Endodermal cell (in vitro differentiated cells): ENCODE measurements at regions not wholly inside any gene's neighbourhood (a gene's known extent, or its start where the extent isn't known, plus 50 kb on each side); places are given as distances from the start of the nearest gene placed in this dataset.

Source experiments
- DNase-seq: peaks from one replicate; pipeline ENCODE4 v3.0.0-alpha.2; 2017
- H3K27ac ChIP-seq: 2 replicates; pipeline ENCODE4 v1.5.1; 2013; ENCODE audit warnings: mild to moderate bottlenecking, low read depth, low read length, moderate library complexity
- H3K27me3 ChIP-seq: 2 replicates; pipeline ENCODE4 v1.6.1; 2013; ENCODE audit warnings: mild to moderate bottlenecking, low read length, moderate library complexity; ENCODE audit not compliant: insufficient read depth, control insufficient read depth, poor library complexity, severe bottlenecking
- H3K36me3 ChIP-seq: 2 replicates; pipeline ENCODE4 v1.7.0; 2013; ENCODE audit warnings: mild to moderate bottlenecking, low read length, moderate library complexity; ENCODE audit not compliant: control insufficient read depth, insufficient read depth
- H3K4me1 ChIP-seq: one replicate; pipeline ENCODE4 v1.7.0; 2013; ENCODE audit warnings: low read length; ENCODE audit not compliant: control insufficient read depth, insufficient read depth
- H3K4me3 ChIP-seq: 2 replicates; pipeline ENCODE4 v1.5.1; 2013; ENCODE audit warnings: mild to moderate bottlenecking, low read length, moderate library complexity
- H3K9ac ChIP-seq: 2 replicates; pipeline ENCODE4 v1.6.1; 2013; ENCODE audit warnings: mild to moderate bottlenecking, low read length, moderate library complexity; ENCODE audit not compliant: poor library complexity, severe bottlenecking; ENCODE audit errors: extremely low read depth
- H3K9me3 ChIP-seq: 2 replicates; pipeline ENCODE4 v1.6.1; 2013; ENCODE audit warnings: mild to moderate bottlenecking, low read length, moderate library complexity; ENCODE audit not compliant: control insufficient read depth
- H3K27ac Mint-ChIP-seq: 2 replicates; pipeline ENCODE4 v1.8.0; 2020; ENCODE audit warnings: mixed read lengths
- H3K27me3 Mint-ChIP-seq: 2 replicates; pipeline ENCODE4 v1.8.0; 2021; ENCODE audit warnings: mild to moderate bottlenecking, mixed read lengths; ENCODE audit not compliant: insufficient read depth
- H3K36me3 Mint-ChIP-seq: 2 replicates; pipeline ENCODE4 v1.8.0; 2020; ENCODE audit warnings: low read depth, mixed read lengths
- H3K4me1 Mint-ChIP-seq: 2 replicates; pipeline ENCODE4 v1.8.0; 2020; ENCODE audit warnings: mixed read lengths
- H3K4me3 Mint-ChIP-seq: 2 replicates; pipeline ENCODE4 v1.8.0; 2020; ENCODE audit warnings: mild to moderate bottlenecking, moderate library complexity, mixed read lengths
- H3K9me3 Mint-ChIP-seq: 2 replicates; pipeline ENCODE4 v1.8.0; 2020; ENCODE audit warnings: mild to moderate bottlenecking, mixed read lengths
- WGBS, 2 experiments: methylation state at CpG; one replicate each; pipeline versions ENCODE4 v1.1.5 to v1.1.7; 2013; ENCODE audit warnings: missing lambda C conversion rate in 2 of 2, mixed read lengths in 1 of 2; ENCODE audit not compliant: insufficient coverage in 1 of 2, insufficient read length in 1 of 2; 5-methylcytosine and 5-hydroxymethylcytosine counted together
- TF ChIP-seq, protein P1 (sequence below): fragments of 200-600 bp; sonication (generic); conservative IDR thresholded peaks from 2 replicates; pipeline ENCODE4 v1.5.0; 2021; ENCODE audit warnings: antibody characterized with exemption, mild to moderate bottlenecking

DNA sequence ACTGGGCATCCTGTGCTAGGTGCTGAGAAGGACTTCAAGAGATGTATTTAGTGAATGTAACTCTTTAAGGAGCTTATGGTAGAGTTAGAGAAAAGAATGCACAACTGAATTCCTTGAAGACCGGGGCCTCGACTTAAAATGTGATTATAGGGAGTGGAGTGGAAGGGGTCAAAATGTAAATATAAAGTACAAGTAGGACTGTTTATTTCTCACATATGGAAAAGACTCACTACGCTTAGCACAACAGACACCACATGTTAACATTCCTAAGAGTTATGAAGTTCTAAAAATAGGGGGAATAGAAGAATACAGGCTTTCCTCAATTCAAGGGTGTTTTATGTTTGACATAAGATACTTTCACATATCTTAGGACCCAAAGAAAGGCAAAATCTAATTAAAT lies 117.8 kb upstream of the OSMR start:
- no peak overlapping the region for H3K27ac ChIP-seq
- TF ChIP-seq, protein P1, sequence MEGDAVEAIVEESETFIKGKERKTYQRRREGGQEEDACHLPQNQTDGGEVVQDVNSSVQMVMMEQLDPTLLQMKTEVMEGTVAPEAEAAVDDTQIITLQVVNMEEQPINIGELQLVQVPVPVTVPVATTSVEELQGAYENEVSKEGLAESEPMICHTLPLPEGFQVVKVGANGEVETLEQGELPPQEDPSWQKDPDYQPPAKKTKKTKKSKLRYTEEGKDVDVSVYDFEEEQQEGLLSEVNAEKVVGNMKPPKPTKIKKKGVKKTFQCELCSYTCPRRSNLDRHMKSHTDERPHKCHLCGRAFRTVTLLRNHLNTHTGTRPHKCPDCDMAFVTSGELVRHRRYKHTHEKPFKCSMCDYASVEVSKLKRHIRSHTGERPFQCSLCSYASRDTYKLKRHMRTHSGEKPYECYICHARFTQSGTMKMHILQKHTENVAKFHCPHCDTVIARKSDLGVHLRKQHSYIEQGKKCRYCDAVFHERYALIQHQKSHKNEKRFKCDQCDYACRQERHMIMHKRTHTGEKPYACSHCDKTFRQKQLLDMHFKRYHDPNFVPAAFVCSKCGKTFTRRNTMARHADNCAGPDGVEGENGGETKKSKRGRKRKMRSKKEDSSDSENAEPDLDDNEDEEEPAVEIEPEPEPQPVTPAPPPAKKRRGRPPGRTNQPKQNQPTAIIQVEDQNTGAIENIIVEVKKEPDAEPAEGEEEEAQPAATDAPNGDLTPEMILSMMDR = no peak
- no peaks in the 10 kb centered on the region for H3K36me3 ChIP-seq
- H3K9ac ChIP-seq = no peak overlapping the region
- peaks cover 3% of the 10 kb centered on the region for H3K4me1 ChIP-seq
- no peak for DNase-seq
- peaks cover 30% of the 10 kb centered on the region for H3K4me1 Mint-ChIP-seq
- H3K9me3 Mint-ChIP-seq = no peaks in the 10 kb centered on the region
- H3K27me3 ChIP-seq = no peaks in the 10 kb centered on the region
- 88 to 90% methylated on average over 2 of the region's 3 CpGs for WGBS, 2 experiments
- H3K4me3 ChIP-seq = no peak overlapping the region
- H3K27ac Mint-ChIP-seq = no peak overlapping the region
- H3K36me3 Mint-ChIP-seq = no peaks in the 10 kb centered on the region
- no peak overlapping the region for H3K4me3 Mint-ChIP-seq
- peaks cover 4% of the 10 kb centered on the region for H3K27me3 Mint-ChIP-seq
- H3K9me3 ChIP-seq = no peaks in the 10 kb centered on the region

DNA sequence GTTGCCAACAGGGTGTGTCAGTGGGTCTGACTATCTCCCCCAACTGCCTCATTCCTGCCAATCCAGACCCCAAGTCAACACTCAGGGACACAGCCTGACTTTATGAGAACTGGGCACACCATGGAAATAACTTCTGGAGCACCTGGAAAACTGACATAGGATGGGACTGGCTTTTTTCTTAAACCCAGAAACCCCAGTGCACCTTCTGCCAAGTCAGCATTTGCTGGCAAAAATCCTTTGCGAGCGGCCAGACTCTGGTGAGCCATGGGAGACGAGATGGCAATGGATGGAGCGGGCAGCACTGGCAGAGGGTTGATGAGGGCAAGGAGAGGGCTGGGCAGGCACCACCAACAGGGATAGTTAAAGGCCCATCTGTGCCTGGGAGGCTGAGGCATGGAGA lies 114.4 kb upstream of the OSMR start:
- Mint-ChIP-seq H3K9me3 (no peaks in the 10 kb centered on the region), H3K36me3 (no peaks in the 10 kb centered on the region), H3K4me3 (no peak overlapping the region), H3K4me1 (no peaks in the 10 kb centered on the region), H3K27ac (no peak overlapping the region), H3K27me3 (peaks cover 4% of the 10 kb centered on the region)
- TF ChIP-seq, protein P1 = no peak
- no peak overlapping the region for H3K4me3 ChIP-seq
- WGBS, 2 experiments = 85% methylated on average over 4 of the region's 4 CpGs; no CpG with 5 or more reads in 1 of the 2 experiments
- no peak overlapping the region for H3K9ac ChIP-seq
- no peaks in the 10 kb centered on the region for H3K4me1 ChIP-seq
- no peaks in the 10 kb centered on the region for H3K27me3 ChIP-seq
- H3K9me3 ChIP-seq = no peaks in the 10 kb centered on the region
- H3K36me3 ChIP-seq = no peaks in the 10 kb centered on the region
- no peak for DNase-seq
- no peak overlapping the region for H3K27ac ChIP-seq

DNA sequence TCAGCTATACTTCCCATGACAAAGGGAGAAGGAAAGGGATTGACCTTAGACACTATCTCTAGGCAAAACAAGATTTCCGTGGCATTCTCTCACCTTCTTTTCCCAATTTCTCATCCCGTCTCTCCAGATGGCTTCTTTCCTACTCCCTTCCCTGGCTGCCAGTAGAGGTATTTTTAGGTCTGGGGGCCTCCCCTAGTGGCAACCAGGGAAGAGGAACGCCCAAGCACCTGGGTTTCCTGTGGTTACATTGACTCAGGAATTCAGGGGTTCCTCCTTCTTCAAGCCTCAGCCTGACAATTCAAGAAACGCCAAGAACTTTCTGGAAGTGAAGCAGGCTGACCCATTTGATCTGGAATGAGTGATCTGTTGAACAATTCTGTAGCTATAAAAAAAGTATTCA lies 111.5 kb upstream of the OSMR start:
- no peaks in the 10 kb centered on the region for H3K9me3 Mint-ChIP-seq
- no peaks in the 10 kb centered on the region for H3K9me3 ChIP-seq
- peak; percentile 83 for DNase-seq
- no peaks in the 10 kb centered on the region for H3K36me3 Mint-ChIP-seq
- no peaks in the 10 kb centered on the region for H3K27me3 ChIP-seq
- no peak overlapping the region for H3K27ac ChIP-seq
- WGBS, 2 experiments = 52% methylated on average over 4 of the region's 4 CpGs; no CpG with 5 or more reads in 1 of the 2 experiments
- H3K9ac ChIP-seq = no peak overlapping the region
- H3K4me1 Mint-ChIP-seq = no peaks in the 10 kb centered on the region
- H3K27me3 Mint-ChIP-seq = peaks cover 4% of the 10 kb centered on the region
- no peak overlapping the region for H3K4me3 ChIP-seq
- H3K4me1 ChIP-seq = no peaks in the 10 kb centered on the region
- TF ChIP-seq, protein P1 = peak; percentile 87
- no peaks in the 10 kb centered on the region for H3K36me3 ChIP-seq
- no peak overlapping the region for H3K4me3 Mint-ChIP-seq
- no peak overlapping the region for H3K27ac Mint-ChIP-seq
